NCI-H187 (cell line): ENCODE measurements at regions not wholly inside any gene's neighbourhood (a gene's known extent, or its start where the extent isn't known, plus 50 kb on each side); places are given as distances from the start of the nearest gene placed in this dataset.

Experiments used
- DNase-seq, 2 experiments: peaks; one replicate each; lab custom pipeline; 2025; lab: John Stamatoyannopoulos, UW

- no peak for DNase-seq
Measured at GRCh38 chr16:62652441-62653120, 616.3 kb upstream of the CDH8 start.

GRCh38 chr16:62648256-62648655 is 612.0 kb upstream of the CDH8 start:
- no peak for DNase-seq

- no peak for DNase-seq
Measured at GRCh38 chr16:62644030-62644812, 608.0 kb upstream of the CDH8 start.

- no peak for DNase-seq
Measured at GRCh38 chr16:62642677-62643076, 606.4 kb upstream of the CDH8 start.

GRCh38 chr16:62639890-62640289 is 603.7 kb upstream of the CDH8 start:
- DNase-seq = no peak

- no peak for DNase-seq
Measured at GRCh38 chr16:62638964-62639870, 603.0 kb upstream of the CDH8 start.

- DNase-seq = no peak
Measured at GRCh38 chr16:62638324-62638911, 602.2 kb upstream of the CDH8 start.

GRCh38 chr16:62625326-62625725 is 589.1 kb upstream of the CDH8 start:
- no peak for DNase-seq

GRCh38 chr16:62620275-62620674 is 584.0 kb upstream of the CDH8 start:
- DNase-seq = no peak

GRCh38 chr16:62615526-62615925 is 579.3 kb upstream of the CDH8 start:
- no peak for DNase-seq

GRCh38 chr16:62610291-62610690 is 574.1 kb upstream of the CDH8 start:
- DNase-seq = no peak

GRCh38 chr16:62602790-62603189 is 566.6 kb upstream of the CDH8 start:
- DNase-seq = no peak

- DNase-seq = no peak
Measured at GRCh38 chr16:62597875-62598274, 561.6 kb upstream of the CDH8 start.

GRCh38 chr16:62596584-62596983 is 560.3 kb upstream of the CDH8 start:
- DNase-seq = no peak

GRCh38 chr16:62596125-62596524 is 559.9 kb upstream of the CDH8 start:
- DNase-seq = no peak

- DNase-seq = no peak
Measured at GRCh38 chr16:62586128-62586862, 550.1 kb upstream of the CDH8 start.

- no peak for DNase-seq
Measured at GRCh38 chr16:62585041-62585545, 548.9 kb upstream of the CDH8 start.

- no peak for DNase-seq
Measured at GRCh38 chr16:62583414-62583813, 547.2 kb upstream of the CDH8 start.

- no peak for DNase-seq
Measured at GRCh38 chr16:62573466-62573865, 537.2 kb upstream of the CDH8 start.

- DNase-seq = no peak
Measured at GRCh38 chr16:62568926-62569325, 532.7 kb upstream of the CDH8 start.

- no peak for DNase-seq
Measured at GRCh38 chr16:62565706-62566105, 529.5 kb upstream of the CDH8 start.
